ENCODE measurements at regions not wholly inside any gene's neighbourhood (a gene's known extent, or its start where the extent isn't known, plus 50 kb on each side); places are given as distances from the start of the nearest gene placed in this dataset.
"Not testable (repeated sequence)": the region's sequence is repeated elsewhere in the genome, so short reads cannot be mapped to it uniquely, and the experiment has no call there.

- no peak for DNase-seq
These were observed 50.6 kb upstream of the FER start for GRCh38 chr5:108696951-108697715.

DNA sequence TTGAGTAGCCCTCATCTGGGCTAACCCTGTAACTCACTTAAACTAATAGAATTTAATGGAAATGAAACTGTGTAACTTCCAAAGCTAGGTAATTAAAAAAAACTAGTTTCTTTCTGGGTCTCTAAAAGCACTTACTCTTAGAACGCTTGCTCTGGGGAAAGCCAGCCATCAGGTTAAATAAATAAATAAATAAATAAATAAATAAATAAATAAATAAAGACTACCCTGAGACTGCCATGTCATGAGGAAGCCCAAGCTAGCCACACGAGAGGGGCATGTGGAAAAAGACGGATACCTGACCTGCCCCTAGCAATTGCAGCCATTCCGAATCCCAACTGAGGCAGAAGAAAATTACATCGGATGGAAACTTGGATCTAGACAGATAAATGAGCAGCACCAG lies 51.3 kb upstream of the FER start:
- no peak for DNase-seq

GRCh38 chr5:108688485-108688884 lies 59.2 kb upstream of the FER start:
- no peak for DNase-seq

- DNase-seq = no peak
These were observed 60.0 kb upstream of the FER start for GRCh38 chr5:108687595-108688200.

- DNase-seq = no peak
These were observed 61.0 kb upstream of the FER start for GRCh38 chr5:108686676-108687075.

GRCh38 chr5:108685448-108686216 lies 62.1 kb upstream of the FER start:
- not testable (repeated sequence) for DNase-seq

- DNase-seq = peak; percentile 17 to 81
These were observed 66.4 kb upstream of the FER start for GRCh38 chr5:108681079-108681921.

GRCh38 chr5:108678091-108678490 lies 69.6 kb upstream of the FER start:
- DNase-seq = no peak

GRCh38 chr5:108675736-108676135 lies 72.0 kb upstream of the FER start:
- DNase-seq = no peak

GRCh38 chr5:108672639-108673038 lies 75.1 kb upstream of the FER start:
- no peak for DNase-seq

- DNase-seq = no peak
These were observed 77.0 kb upstream of the FER start for GRCh38 chr5:108670591-108671289.

DNA sequence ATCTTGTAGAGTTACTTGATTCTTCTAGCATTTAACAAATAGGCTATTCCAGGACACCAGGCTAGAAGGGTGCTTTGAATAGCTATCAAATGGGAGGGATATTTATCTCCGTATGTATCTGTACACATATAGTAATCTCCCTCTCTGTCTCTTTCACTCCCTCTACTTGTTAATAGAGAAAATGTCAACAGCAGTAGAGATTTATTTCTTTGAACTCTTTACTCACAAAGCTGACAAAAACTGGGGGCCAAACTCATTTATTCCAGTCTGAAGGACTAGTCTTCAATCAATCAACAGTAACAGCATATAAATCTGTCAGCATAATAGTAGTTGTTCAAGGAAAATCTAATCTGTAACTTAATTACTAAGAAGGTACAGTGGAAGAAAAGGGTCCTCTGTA lies 78.2 kb upstream of the FER start:
- DNase-seq = no peak

- no peak for DNase-seq
These were observed 86.0 kb upstream of the FER start for GRCh38 chr5:108661590-108662219.

DNA sequence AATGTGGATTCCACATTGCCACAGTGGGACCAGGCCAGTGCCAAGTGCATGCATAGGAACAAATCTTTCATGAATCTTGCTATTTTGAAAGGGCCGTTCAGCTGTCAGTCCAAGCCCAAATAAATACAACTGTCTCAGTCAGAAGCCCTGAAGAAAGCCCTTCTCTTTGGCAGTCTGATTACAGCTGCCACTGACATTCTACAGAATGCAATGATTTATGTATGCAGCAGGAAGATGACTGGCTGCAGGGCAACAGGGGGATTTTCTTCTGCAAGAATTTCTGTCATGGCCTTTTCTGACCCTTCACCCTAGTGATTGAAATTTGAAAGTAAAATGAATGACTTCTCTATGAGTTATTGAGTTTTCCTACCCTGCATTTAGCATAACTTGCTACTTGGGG lies 86.7 kb upstream of the FER start:
- DNase-seq = no peak

DNA sequence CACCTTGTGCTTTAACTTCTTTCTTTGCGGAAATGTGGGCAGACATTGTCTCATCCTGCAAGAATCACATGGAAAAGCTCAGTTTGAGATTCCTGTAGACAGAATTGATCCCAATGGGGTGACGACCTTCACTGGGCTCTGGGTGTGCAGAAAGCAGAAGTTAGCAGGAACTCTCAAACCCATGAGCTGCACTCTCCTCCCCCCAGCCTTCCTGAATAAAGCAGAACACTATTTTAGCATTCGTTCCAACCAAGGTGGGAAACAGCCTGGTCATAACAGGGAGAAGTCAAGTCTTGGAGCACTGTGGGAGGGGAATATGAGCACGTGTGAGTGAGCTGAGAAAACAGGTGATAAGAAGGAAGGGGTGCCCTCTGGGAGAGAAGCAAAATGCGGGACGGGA lies 87.4 kb upstream of the FER start:
- DNase-seq = no peak

DNA sequence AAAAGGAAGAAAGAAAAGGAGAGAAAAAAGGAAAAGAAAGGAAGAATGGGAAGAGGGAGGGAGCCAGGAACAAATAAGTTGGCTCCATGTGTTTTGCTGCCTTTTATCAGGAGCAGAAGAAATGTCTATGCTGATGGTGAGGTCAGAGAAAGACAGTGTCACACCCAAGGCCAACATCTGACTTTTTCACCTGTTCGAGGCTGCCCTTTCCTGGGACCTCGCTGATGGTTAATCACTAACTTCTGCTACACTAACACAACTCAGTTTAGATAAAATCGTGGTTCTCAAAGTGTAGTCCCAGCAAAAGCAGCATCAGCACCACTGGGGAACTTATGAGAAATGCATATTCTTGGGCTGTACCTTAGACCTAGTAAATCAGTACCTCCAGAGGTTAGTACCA lies 88.2 kb upstream of the FER start:
- DNase-seq = no peak

- DNase-seq = no peak
These were observed 91.8 kb upstream of the FER start for GRCh38 chr5:108655750-108656450.

GRCh38 chr5:108654051-108654450 lies 93.6 kb upstream of the FER start:
- no peak for DNase-seq

DNA sequence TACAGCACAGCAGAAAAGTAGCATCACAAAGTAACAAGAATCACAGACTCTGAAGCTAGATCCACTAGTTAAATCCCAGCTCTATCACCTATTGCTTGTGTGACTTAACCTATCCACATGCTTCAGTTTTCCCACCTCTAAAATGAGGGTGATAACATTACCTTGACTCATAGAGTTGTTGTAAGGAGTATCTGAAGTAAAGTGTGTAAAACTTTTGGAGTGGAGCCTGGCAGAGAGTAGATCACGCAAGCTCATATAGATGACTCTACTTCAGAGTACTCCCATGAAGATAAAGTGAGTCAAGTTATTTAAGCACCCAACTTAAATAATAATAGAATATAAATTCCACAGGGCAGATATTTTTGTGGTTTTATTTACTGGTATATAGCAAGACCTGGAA lies 94.5 kb upstream of the FER start:
- DNase-seq = no peak

- no peak for DNase-seq
These were observed 96.7 kb upstream of the FER start for GRCh38 chr5:108650997-108651396.

DNA sequence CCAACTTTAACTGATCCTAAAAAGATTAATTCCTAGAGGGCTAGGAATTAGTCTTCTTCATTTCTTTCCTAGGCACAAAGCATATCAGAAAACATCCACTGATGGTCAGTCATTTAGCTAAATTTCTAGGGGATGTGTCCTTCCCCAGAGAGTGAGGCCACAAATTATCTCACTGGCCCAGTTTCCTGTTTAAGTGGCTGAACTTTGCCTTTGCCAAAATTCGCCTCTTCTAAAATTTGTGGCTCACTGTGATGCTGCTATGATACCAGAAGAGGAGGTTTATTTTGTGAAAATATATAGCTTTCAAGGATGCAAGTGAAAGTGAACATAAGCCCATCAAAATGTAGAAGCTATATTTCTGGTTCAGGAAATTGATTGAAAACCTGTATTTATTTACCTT lies 98.1 kb upstream of the FER start:
- no peak for DNase-seq
